Liver (tissue), 3 donors: ENCODE measurements at regions not wholly inside any gene's neighbourhood (a gene's known extent, or its start where the extent isn't known, plus 50 kb on each side); places are given as distances from the start of the nearest gene placed in this dataset.

Experiments
- EGR1 ChIP-seq, 2 donors: IDR thresholded peaks; 2 replicates each; pipeline ENCODE4 v1.6.1; 2016 to 2018; ENCODE audit warnings: antibody characterized with exemption in 2 of 2, low read depth in 2 of 2
- FOXA2 ChIP-seq: IDR thresholded peaks from 2 replicates; pipeline ENCODE4 v1.6.1; 2016; ENCODE audit warnings: antibody characterized with exemption
- GABPA ChIP-seq, 2 donors: IDR thresholded peaks in 1 of 2; conservative IDR thresholded peaks in 1 of 2; 2 replicates each; pipeline ENCODE4 v1.6.1; 2016; ENCODE audit warnings: antibody characterized with exemption in 2 of 2, mild to moderate bottlenecking in 1 of 2, moderate library complexity in 1 of 2
- JUND ChIP-seq, 2 donors: IDR thresholded peaks; 2 replicates each; pipeline ENCODE4 v1.6.1; 2016; ENCODE audit warnings: antibody characterized with exemption in 2 of 2
- RAD21 ChIP-seq, 2 donors: IDR thresholded peaks; 2 replicates each; pipeline ENCODE4 v1.6.1; 2016; ENCODE audit warnings: antibody characterized with exemption in 2 of 2, mild to moderate bottlenecking in 2 of 2
- RXRA ChIP-seq, 2 donors: IDR thresholded peaks; 2 replicates each; pipeline ENCODE4 v1.6.1; 2017 to 2018; ENCODE audit warnings: antibody characterized with exemption in 2 of 2, mild to moderate bottlenecking in 1 of 2
- SP1 ChIP-seq: IDR thresholded peaks from 2 replicates; pipeline ENCODE4 v1.6.1; 2018; ENCODE audit warnings: antibody characterized with exemption, mild to moderate bottlenecking
- TAF1 ChIP-seq: conservative IDR thresholded peaks from 2 replicates; pipeline ENCODE4 v1.6.1; 2016; ENCODE audit warnings: antibody characterized with exemption, mild to moderate bottlenecking
- YY1 ChIP-seq: IDR thresholded peaks from 2 replicates; pipeline ENCODE4 v1.6.1; 2016; ENCODE audit warnings: antibody characterized with exemption, mild to moderate bottlenecking
- TF ChIP-seq, protein P1 (sequence below): fragments of 150-350 bp; IDR thresholded peaks from 2 replicates; pipeline ENCODE4 v1.5.1; 2017; ENCODE audit warnings: improper control_type of control experiment, low read depth, low read length; ENCODE audit not compliant: missing input control
- TF ChIP-seq, protein P2 (sequence below): IDR thresholded peaks from 2 replicates; pipeline ENCODE4 v1.6.1; 2016; ENCODE audit warnings: antibody characterized with exemption, mild to moderate bottlenecking
- TF ChIP-seq, protein P3 (sequence below): IDR thresholded peaks from 2 replicates; pipeline ENCODE4 v1.6.1; 2016; ENCODE audit warnings: antibody characterized with exemption
- TF ChIP-seq, protein P4 (sequence below): IDR thresholded peaks from 2 replicates; pipeline ENCODE4 v1.6.1; 2016; ENCODE audit warnings: antibody characterized with exemption
- TF ChIP-seq, protein P5 (sequence below): IDR thresholded peaks from 2 replicates; pipeline ENCODE4 v1.6.1; 2016; ENCODE audit warnings: antibody characterized with exemption
- donor health status: healthy.
- donor health status: healthy.

DNA sequence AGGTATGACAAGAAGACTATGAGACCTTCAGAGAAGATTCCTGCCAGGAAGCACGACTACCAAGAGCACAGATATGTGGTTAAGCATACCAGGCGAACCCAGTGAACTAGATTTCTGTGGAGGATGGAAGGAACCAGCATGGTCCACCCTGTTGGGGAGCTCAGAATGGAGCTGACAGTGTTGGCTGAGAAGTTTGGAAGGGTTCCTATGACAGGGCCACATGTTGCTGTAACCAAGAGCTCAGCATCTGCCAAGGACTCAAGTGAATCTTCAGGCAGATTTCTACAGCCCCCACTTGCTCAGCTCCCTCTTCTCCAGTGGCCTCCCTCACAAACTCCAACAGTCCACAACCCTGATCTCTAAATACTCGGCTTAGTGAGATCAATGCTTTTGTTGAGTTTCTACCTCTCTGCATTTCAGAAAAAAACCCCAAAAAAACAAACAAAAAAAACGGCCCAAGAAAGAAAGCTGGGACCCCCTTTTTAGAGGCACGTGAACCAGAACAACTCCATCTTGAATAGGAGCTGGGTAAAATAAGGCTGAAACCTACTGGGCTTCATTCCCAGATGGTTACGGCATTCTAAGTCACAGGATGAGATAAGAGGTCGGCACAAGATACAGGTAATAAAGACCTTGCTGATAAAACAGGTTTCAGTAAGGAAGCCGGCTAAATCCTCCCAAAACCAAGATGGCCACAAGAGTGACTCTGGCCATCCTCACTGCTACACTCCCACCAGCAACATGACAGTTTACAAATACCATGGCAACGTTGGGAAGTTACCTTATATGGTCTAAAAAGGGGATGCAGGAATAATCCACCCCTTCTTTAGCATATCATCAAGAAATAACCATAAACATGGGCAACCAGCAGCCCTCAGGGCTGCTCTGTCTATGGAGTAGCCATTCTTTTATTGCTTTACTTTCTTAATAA, 691.1 kb downstream of the UQCRFS1 start:
- TF ChIP-seq, protein P1, sequence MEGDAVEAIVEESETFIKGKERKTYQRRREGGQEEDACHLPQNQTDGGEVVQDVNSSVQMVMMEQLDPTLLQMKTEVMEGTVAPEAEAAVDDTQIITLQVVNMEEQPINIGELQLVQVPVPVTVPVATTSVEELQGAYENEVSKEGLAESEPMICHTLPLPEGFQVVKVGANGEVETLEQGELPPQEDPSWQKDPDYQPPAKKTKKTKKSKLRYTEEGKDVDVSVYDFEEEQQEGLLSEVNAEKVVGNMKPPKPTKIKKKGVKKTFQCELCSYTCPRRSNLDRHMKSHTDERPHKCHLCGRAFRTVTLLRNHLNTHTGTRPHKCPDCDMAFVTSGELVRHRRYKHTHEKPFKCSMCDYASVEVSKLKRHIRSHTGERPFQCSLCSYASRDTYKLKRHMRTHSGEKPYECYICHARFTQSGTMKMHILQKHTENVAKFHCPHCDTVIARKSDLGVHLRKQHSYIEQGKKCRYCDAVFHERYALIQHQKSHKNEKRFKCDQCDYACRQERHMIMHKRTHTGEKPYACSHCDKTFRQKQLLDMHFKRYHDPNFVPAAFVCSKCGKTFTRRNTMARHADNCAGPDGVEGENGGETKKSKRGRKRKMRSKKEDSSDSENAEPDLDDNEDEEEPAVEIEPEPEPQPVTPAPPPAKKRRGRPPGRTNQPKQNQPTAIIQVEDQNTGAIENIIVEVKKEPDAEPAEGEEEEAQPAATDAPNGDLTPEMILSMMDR: no peak
- no peak for TF ChIP-seq FOXA2
- TF ChIP-seq, protein P2, sequence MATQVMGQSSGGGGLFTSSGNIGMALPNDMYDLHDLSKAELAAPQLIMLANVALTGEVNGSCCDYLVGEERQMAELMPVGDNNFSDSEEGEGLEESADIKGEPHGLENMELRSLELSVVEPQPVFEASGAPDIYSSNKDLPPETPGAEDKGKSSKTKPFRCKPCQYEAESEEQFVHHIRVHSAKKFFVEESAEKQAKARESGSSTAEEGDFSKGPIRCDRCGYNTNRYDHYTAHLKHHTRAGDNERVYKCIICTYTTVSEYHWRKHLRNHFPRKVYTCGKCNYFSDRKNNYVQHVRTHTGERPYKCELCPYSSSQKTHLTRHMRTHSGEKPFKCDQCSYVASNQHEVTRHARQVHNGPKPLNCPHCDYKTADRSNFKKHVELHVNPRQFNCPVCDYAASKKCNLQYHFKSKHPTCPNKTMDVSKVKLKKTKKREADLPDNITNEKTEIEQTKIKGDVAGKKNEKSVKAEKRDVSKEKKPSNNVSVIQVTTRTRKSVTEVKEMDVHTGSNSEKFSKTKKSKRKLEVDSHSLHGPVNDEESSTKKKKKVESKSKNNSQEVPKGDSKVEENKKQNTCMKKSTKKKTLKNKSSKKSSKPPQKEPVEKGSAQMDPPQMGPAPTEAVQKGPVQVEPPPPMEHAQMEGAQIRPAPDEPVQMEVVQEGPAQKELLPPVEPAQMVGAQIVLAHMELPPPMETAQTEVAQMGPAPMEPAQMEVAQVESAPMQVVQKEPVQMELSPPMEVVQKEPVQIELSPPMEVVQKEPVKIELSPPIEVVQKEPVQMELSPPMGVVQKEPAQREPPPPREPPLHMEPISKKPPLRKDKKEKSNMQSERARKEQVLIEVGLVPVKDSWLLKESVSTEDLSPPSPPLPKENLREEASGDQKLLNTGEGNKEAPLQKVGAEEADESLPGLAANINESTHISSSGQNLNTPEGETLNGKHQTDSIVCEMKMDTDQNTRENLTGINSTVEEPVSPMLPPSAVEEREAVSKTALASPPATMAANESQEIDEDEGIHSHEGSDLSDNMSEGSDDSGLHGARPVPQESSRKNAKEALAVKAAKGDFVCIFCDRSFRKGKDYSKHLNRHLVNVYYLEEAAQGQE: no peak
- TF ChIP-seq YY1: no peak
- TF ChIP-seq SP1: no peak
- no peak for TF ChIP-seq RAD21 (IDR thresholded peaks at IDR 0.05)
- TF ChIP-seq, protein P3, sequence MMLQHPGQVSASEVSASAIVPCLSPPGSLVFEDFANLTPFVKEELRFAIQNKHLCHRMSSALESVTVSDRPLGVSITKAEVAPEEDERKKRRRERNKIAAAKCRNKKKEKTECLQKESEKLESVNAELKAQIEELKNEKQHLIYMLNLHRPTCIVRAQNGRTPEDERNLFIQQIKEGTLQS: no peak
- TF ChIP-seq TAF1: no peak
- TF ChIP-seq, protein P4, sequence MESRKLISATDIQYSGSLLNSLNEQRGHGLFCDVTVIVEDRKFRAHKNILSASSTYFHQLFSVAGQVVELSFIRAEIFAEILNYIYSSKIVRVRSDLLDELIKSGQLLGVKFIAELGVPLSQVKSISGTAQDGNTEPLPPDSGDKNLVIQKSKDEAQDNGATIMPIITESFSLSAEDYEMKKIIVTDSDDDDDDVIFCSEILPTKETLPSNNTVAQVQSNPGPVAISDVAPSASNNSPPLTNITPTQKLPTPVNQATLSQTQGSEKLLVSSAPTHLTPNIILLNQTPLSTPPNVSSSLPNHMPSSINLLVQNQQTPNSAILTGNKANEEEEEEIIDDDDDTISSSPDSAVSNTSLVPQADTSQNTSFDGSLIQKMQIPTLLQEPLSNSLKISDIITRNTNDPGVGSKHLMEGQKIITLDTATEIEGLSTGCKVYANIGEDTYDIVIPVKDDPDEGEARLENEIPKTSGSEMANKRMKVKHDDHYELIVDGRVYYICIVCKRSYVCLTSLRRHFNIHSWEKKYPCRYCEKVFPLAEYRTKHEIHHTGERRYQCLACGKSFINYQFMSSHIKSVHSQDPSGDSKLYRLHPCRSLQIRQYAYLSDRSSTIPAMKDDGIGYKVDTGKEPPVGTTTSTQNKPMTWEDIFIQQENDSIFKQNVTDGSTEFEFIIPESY: no peak
- TF ChIP-seq GABPA (IDR thresholded peaks at IDR 0.05 in 1 of 2, conservative IDR thresholded peaks at IDR 0.05 in 1 of 2): no peak
- TF ChIP-seq JUND (IDR thresholded peaks at IDR 0.05): no peak
- TF ChIP-seq RXRA (IDR thresholded peaks at IDR 0.05): no peak
- TF ChIP-seq, protein P5, sequence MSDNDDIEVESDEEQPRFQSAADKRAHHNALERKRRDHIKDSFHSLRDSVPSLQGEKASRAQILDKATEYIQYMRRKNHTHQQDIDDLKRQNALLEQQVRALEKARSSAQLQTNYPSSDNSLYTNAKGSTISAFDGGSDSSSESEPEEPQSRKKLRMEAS: no peak
- no peak for TF ChIP-seq EGR1 (IDR thresholded peaks at IDR 0.05; ENCODE audit: low read depth in 2 of 2)
